Psoas muscle (tissue), 7 donors: ENCODE measurements at regions not wholly inside any gene's neighbourhood (a gene's known extent, or its start where the extent isn't known, plus 50 kb on each side); places are given as distances from the start of the nearest gene placed in this dataset.

ENCODE experiments used
- ATAC-seq, 4 donors: fragments of 200-7000 bp; cut with Tn5 transposase; one replicate each; pipeline ENCODE4 v1.9.1; 2020; ENCODE audit warnings: moderate library complexity in 3 of 4, mild to moderate bottlenecking in 2 of 4
- DNase-seq, 2 donors: peaks; one replicate each; pipeline ENCODE4 v3.0.0-alpha.2; 2020
- H3K27ac ChIP-seq: fragments of 200-600 bp; one replicate; pipeline ENCODE4 v1.8.0; 2022
- H3K27me3 ChIP-seq, 3 donors: fragments of 200-600 bp in 1 of 3; one replicate each; pipeline versions ENCODE4 v1.6.1 to v1.8.0; 2013 to 2022; ENCODE audit warnings: low read length in 2 of 3, mild to moderate bottlenecking in 2 of 3, moderate library complexity in 1 of 3; ENCODE audit not compliant: insufficient read depth in 3 of 3
- H3K36me3 ChIP-seq, 2 donors: fragments of 200-600 bp in 1 of 2; one replicate each; pipeline versions ENCODE4 v1.6.1 to v1.8.0; 2013 to 2022; ENCODE audit warnings: low read depth in 1 of 2, mild to moderate bottlenecking in 1 of 2, moderate library complexity in 1 of 2; ENCODE audit not compliant: insufficient read depth in 1 of 2
- H3K4me1 ChIP-seq: fragments of 200-600 bp; one replicate; pipeline ENCODE4 v1.8.0; 2022
- H3K4me3 ChIP-seq: fragments of 200-600 bp; one replicate; pipeline ENCODE4 v1.8.0; 2022; ENCODE audit warnings: mild to moderate bottlenecking
- H3K9me3 ChIP-seq: fragments of 200-600 bp; one replicate; pipeline ENCODE4 v1.8.0; 2022
- WGBS, 3 donors: extraction: QIAGEN DNeasy Blood & Tissue Kit; methylation state at CpG; one replicate each; pipeline versions ENCODE4 v1.1.6 to v1.1.7; 2013; 5-methylcytosine and 5-hydroxymethylcytosine counted together
- intact Hi-C, 2 donors: fragments of 100-400 bp; cut with DNase I; formaldehyde crosslinking; loops; one replicate each; pipeline versions ENCODE4 v1.11.0 to v1.14.2; 2022
- TF ChIP-seq, protein P1 (sequence below): fragments of 200-600 bp; IDR thresholded peaks from one replicate; pipeline ENCODE4 v1.8.0; 2022; ENCODE audit warnings: antibody characterized with exemption
- donor health status: healthy with polysubstance abuse.
- donor health status: DM: no; HTN: no; CAD: no; lungs with moderate emphysema.
- donor health status: Bipolar disorder and iron deficiency.
- donor health status: healthy.
- donor health status: DM: yes; HTN: yes; CAD: no.
- donor health status: DM: no; HTN: no; CAD: no.
- donor health status: DM: yes; HTN: yes; CAD: no.

DNA sequence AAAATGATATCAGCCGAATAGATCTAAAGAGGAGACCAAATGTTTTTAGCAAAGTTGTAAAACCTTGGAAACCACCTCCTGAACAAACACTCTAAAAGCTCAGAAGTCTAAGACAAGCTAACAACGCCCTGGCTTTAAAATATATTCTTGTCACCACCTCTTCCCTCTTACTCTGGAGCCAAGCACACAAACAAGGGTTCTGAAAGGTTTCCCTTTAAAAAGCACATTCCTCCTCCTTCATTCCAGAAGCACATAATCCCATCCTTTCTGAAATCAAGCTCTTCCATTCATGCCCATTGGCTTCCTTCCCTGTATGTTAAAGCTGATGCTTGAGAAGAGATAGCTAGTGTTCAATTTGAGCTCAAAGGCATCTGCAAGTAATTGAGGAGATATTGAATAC lies 382.0 kb downstream of the LNPK start:
- no peaks in the 10 kb centered on the region for H3K36me3 ChIP-seq
- H3K27me3 ChIP-seq: peaks cover 0 to 2% (median 0%) of the 10 kb centered on the region in 3 donors
- no peak overlapping the region for H3K4me3 ChIP-seq
- no peaks in the 10 kb centered on the region for H3K4me1 ChIP-seq
- 44 to 60% (median 57%) methylated on average over 2 of the region's 2 CpGs for WGBS, 3 donors
- no peaks in the 10 kb centered on the region for H3K9me3 ChIP-seq
- intact Hi-C loops: no loop called here
- no peak for DNase-seq
- no peak for ATAC-seq
- no peak overlapping the region for H3K27ac ChIP-seq
- TF ChIP-seq, protein P1, sequence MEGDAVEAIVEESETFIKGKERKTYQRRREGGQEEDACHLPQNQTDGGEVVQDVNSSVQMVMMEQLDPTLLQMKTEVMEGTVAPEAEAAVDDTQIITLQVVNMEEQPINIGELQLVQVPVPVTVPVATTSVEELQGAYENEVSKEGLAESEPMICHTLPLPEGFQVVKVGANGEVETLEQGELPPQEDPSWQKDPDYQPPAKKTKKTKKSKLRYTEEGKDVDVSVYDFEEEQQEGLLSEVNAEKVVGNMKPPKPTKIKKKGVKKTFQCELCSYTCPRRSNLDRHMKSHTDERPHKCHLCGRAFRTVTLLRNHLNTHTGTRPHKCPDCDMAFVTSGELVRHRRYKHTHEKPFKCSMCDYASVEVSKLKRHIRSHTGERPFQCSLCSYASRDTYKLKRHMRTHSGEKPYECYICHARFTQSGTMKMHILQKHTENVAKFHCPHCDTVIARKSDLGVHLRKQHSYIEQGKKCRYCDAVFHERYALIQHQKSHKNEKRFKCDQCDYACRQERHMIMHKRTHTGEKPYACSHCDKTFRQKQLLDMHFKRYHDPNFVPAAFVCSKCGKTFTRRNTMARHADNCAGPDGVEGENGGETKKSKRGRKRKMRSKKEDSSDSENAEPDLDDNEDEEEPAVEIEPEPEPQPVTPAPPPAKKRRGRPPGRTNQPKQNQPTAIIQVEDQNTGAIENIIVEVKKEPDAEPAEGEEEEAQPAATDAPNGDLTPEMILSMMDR: no peak

GRCh38 chr2:175619179-175620045 lies 382.7 kb downstream of the LNPK start:
- TF ChIP-seq, protein P1: no peak
- intact Hi-C loops: no loop called here
- Histone ChIP-seq H3K27ac (no peak overlapping the region), H3K4me1 (no peaks in the 10 kb centered on the region), H3K36me3 (no peaks in the 10 kb centered on the region), H3K4me3 (no peak overlapping the region), H3K27me3 (peaks cover 0 to 2% (median 0%) of the 10 kb centered on the region in 3 donors), H3K9me3 (no peaks in the 10 kb centered on the region)
- ATAC-seq (no peak), DNase-seq (no peak)
- WGBS, 3 donors: 73 to 83% (median 81%) methylated on average over 2 of the region's 2 CpGs

DNA sequence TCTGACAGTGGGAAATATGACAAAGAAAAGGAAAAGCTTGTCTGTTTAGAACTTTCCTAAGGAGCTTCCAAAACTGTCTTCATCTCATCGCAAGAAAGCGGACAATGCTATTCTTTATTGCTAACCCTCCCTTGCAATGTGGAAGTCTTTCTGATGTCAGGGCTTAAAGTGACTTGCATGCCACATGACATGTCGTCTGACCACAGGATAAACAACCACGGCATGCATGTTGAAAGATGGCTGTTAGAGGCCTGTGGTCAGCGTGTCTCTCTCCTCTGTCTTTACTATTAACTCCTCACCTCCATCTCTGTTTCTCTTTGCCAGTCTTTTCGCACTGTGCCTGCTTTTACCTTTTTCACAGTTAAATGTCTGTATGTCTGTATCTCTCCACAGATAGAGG lies 389.8 kb downstream of the LNPK start:
- TF ChIP-seq, protein P1: no peak
- no peaks in the 10 kb centered on the region for H3K27me3 ChIP-seq
- no peaks in the 10 kb centered on the region for H3K9me3 ChIP-seq
- no peak overlapping the region for H3K27ac ChIP-seq
- H3K4me1 ChIP-seq: no peaks in the 10 kb centered on the region
- intact Hi-C loops: no loop called here
- 77 to 90% (median 86%) methylated on average over 6 of the region's 6 CpGs for WGBS, 3 donors
- DNase-seq (no peak), ATAC-seq (no peak)
- H3K4me3 ChIP-seq: no peak overlapping the region
- no peaks in the 10 kb centered on the region for H3K36me3 ChIP-seq

DNA sequence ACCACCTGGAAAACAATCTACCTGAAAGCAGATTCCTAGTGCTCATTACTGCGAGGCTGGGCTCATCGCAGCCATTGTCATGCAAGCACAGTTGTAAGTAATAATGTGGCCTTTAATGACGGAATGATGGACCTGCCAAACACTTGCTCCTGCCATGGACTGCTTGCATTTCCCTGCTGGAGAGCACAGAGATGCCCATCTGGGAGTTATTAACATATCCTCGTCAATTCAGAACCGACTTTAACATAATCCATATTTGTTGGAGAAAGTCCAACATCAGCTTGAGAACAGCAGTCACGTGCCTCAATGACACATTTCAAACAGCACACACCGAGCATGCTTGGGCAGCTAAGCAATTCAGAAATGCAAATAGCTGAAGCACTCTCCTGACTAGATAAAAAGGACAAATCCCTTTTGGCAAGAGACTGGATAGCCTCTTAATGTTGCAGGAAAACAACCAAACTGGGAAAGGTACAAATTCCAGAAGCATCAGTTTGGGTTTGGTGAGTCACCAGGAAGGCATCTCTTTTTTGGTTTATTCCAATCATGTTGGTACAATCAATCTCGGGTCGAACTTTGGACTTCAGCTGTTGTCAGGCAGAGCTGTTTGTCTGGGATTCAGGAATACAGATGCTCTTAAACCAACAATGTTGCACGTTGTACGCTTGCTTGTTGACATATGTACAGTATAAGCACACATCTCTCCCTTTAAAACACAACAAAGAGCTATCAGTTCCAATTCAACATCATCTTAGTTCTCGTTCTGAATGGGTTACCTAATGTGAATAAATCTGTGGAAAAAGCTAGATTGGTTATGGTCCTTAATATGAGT lies 395.8 kb downstream of the LNPK start:
- TF ChIP-seq, protein P1: no peak
- ATAC-seq (no peak), DNase-seq (no peak)
- no peaks in the 10 kb centered on the region for H3K4me1 ChIP-seq
- 27 to 41% (median 28%) methylated on average over 12 of the region's 12 CpGs for WGBS, 3 donors
- H3K4me3 ChIP-seq: no peak overlapping the region
- no peaks in the 10 kb centered on the region for H3K27me3 ChIP-seq
- intact Hi-C loops: loop anchor here in 1 of 2 donors (10.0 kb wide), 1 partner anchor 1699 kb away; no protein-coding TSS in a partner anchor
- no peaks in the 10 kb centered on the region for H3K9me3 ChIP-seq
- H3K27ac ChIP-seq: no peak overlapping the region
- no peaks in the 10 kb centered on the region for H3K36me3 ChIP-seq
